NCI-H1417 treated with DMSO at 0.1 percent for 48 hours (cell line): ENCODE measurements at regions not wholly inside any gene's neighbourhood (a gene's known extent, or its start where the extent isn't known, plus 50 kb on each side); places are given as distances from the start of the nearest gene placed in this dataset.

Source experiments
- DNase-seq: peaks from one replicate; lab custom pipeline; 2025; lab: John Stamatoyannopoulos, UW

GRCh38 chr5:93275376-93275775 is 305.6 kb downstream of the NR2F1-AS1 start:
- no peak for DNase-seq

DNA sequence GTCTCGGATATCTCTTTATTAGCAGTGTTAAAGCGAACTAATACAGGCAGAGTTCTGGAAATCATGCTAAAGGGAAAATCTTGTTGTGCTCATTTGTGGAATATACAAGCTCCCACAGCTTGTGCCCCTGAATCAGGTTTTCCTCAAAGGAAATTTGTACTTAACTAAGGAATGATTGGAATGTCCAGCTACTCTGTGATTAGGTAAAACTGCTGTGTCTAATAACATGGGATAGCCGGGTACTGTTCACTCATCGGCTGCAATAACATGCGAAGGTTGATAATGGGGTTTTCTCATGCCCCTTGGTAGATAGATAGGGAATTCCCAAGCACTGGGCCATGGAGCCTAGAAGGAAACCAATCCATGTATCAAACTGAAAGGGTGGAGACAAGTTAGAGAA is 306.7 kb downstream of the NR2F1-AS1 start:
- no peak for DNase-seq

- DNase-seq, result no peak
Measured at GRCh38 chr5:93273176-93273575, 307.8 kb downstream of the NR2F1-AS1 start.

- DNase-seq, result no peak
Measured at GRCh38 chr5:93272108-93272507, 308.9 kb downstream of the NR2F1-AS1 start.

DNA sequence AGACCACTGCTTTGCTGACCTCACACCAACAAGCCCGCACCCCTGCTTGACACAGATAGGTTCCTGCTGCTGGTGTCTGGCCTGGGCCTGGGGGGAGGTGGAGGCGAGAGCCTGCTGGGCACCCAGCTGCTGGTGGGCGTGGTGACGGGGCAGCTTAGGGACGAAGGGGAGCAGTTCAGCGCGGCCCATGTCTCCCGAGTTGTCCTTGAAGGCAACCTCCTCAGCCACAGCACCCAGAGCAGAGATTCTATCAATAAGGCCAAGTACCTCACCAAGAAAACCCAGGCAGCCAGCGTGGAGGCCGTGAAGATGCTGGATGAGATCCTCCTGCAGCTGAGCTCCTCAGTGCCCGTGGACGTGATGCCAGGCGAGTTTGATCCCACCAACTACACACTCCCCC is 313.3 kb downstream of the NR2F1-AS1 start:
- no peak for DNase-seq

GRCh38 chr5:93267276-93267675 is 313.7 kb downstream of the NR2F1-AS1 start:
- DNase-seq, result no peak

DNA sequence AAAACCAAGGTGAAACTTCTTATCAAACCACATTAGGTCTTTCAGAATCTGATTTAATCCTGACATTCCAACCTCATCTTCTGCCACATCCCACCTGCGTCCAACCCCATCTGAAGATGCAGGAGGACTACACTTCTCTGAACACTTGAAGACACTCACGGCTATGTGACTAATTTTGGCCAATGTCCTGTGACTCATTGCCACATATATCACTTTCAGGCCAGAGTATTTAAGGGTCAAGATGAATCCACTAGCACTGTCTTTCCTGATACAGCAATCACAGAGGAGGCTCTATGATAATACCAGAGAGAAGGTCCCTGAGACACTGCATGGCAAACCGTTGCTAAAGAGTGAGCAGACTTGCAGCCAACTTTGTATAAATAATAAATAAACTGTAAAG is 323.4 kb downstream of the NR2F1-AS1 start:
- no peak for DNase-seq

DNA sequence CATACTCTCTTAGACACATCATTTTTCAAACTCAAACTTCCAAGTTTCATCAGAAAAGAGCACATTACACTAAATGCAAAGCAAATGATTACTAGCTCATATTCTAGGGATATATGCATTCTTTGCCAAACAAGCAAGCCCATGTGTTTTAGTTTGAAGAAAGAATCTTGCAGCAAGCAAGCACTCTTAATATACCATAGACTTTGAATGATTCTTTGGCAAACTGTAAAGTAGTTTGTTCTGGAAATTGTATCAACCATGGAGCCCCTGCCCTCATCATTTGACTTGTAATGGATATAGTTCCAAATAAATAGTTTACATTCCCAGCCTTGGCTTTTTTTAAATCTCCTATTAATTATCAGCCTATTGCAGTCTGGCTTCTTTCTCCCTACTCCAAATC is 325.2 kb downstream of the NR2F1-AS1 start:
- no peak for DNase-seq

- no peak for DNase-seq
Measured at GRCh38 chr5:93252165-93252564, 328.9 kb downstream of the NR2F1-AS1 start.

DNA sequence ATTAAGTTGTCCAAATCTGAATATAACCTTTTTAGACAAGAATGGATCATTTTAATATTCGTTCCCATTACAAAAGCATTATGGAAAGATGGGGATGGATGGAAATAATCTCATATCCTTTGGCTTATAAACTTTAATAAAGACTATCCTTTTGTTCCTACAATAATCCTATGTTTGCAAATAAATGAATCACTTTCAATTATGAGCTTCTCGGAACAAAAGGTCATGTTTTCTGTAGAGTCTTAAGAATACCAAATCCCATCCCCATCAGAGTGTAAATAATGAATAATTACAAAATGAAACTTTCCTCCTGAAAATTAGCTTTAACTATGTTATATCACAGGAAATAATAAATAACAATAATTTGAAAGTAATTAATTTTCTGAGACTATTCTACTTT is 329.7 kb downstream of the NR2F1-AS1 start:
- no peak for DNase-seq

GRCh38 chr5:93250424-93250823 is 330.6 kb downstream of the NR2F1-AS1 start:
- DNase-seq, result no peak

DNA sequence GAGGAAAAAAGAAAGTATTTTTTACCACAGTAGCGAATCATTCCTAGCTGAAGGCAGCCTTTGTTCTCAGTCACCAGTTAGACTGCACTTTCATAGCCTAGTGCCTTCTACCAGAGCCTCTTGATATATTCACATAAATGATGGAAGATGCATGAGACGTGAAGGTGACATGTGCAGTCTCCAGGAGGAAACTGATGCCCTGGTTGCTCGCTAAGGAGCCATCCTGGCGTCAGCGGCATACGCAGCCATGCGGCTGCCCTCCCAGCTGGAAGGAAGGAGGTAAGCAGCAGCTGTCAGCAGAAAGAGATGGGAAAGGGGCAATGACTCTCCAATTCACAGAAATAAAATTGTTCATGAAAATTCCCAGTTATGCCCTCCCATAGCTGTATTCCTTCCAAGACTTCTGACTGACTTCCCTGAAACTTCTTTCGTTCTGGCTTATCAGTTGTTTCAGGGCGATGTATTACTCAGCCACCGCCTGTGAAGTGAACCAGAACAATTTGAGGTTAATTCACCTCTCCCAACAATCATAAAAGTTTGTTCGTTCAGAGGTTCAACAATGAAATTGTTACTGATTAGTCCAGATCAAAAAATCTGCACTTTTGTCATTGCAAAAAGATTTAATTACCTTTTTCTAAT is 331.2 kb downstream of the NR2F1-AS1 start:
- no peak for DNase-seq

- no peak for DNase-seq
Measured at GRCh38 chr5:93247105-93247504, 333.9 kb downstream of the NR2F1-AS1 start.

- DNase-seq, result peak; percentile 27
Measured at GRCh38 chr5:93246090-93246855, 334.7 kb downstream of the NR2F1-AS1 start.

DNA sequence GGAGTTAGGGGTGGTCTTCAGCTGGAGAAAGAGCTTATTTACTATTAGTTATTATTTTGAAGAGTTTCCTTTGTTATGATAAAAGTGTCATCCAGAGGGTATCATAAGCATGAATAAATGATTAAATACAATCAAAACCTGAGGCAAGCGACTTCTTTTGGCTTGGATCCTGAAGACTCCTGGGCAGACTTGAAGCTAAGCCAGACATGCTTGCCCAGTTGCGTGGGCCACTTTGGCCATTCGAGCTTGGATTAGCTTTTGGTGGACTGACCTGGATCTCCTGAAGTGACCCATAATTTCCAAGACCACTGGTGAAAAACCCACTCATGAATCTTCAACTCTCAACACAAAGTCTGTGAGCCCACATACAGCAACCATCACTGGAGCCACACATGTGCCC is 335.8 kb downstream of the NR2F1-AS1 start:
- no peak for DNase-seq

GRCh38 chr5:93243481-93243880 is 337.5 kb downstream of the NR2F1-AS1 start:
- no peak for DNase-seq

- no peak for DNase-seq
Measured at GRCh38 chr5:93240228-93240834, 340.7 kb downstream of the NR2F1-AS1 start.

GRCh38 chr5:93236807-93237421 is 344.1 kb downstream of the NR2F1-AS1 start:
- DNase-seq, result no peak

- DNase-seq, result no peak
Measured at GRCh38 chr5:93235761-93236160, 345.3 kb downstream of the NR2F1-AS1 start.

- DNase-seq, result no peak
Measured at GRCh38 chr5:93226202-93226735, 354.8 kb downstream of the NR2F1-AS1 start.

DNA sequence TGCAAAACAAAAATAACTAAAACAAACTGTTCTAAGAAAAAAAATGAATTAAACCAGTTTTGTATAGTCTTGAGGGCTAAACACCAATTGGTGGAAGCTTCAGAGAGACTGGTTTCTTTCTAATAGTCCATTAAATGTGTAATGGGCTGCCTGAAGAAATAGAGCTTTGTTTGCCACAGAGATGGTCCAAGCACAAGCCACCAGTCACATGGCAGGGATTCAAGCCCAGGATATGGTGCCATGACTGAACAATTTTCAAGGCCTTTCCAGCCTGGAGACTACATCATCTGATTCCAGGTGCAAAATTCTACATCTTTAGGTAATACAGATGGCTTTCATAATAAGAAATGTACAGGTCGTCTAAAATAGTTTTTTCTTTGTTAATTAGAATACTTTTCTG is 355.3 kb downstream of the NR2F1-AS1 start:
- DNase-seq, result no peak

DNA sequence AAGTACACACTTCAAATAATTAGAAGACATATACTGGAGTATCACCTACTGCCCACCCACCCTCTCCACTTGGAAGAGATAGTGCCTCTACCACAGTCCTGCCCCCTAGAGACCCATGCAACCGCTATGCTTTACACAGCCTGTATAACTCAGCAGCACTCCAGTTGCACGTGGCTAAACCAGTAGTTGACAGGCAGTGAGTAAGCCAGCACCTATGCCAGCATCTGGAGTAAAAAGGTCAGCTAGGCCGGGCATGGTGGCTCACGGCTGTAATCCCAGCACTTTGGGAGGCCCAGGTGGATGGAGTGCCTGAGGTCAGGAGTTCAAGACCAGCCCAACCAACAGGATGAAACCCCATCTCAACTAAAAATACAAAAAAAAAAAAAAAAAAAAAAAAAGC is 356.4 kb downstream of the NR2F1-AS1 start:
- no peak for DNase-seq

- DNase-seq, result no peak
Measured at GRCh38 chr5:93221773-93222172, 359.2 kb downstream of the NR2F1-AS1 start.
